SK-N-MC (cell line): ENCODE measurements at regions not wholly inside any gene's neighbourhood (a gene's known extent, or its start where the extent isn't known, plus 50 kb on each side); places are given as distances from the start of the nearest gene placed in this dataset.

Experiments used
- EZH2 ChIP-seq: fragments of 200-600 bp; sonication (generic); IDR thresholded peaks from one replicate; pipeline ENCODE4 v1.6.1; 2017; ENCODE audit warnings: antibody characterized with exemption
- POLR2AphosphoS5 ChIP-seq: IDR thresholded peaks from 2 replicates; pipeline ENCODE4 v1.6.1; 2012; ENCODE audit warnings: mild to moderate bottlenecking, low read depth, low read length, borderline replicate concordance

DNA sequence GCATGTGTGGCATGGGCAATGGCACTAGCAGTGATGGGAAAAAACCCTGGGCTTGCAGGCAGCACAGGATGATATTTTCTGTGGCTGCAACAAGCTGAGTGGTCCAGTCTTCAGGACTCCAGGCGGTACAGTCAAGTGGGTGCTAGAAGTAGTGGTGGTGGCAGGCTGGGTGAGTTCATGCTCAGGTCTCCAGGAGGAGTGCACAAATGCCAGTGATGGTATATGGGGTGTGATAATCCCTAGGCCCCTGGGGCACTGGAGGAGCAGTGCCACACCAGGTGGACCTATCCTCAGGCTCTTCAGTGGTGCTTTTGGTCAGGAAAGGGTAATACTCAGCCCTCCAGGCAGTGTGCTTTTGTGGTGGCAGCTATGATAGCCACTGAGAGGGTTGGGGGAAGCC is 496.4 kb downstream of the PRR16 start:
- TF ChIP-seq EZH2: no peak
- no peak for TF ChIP-seq POLR2AphosphoS5
